ENCODE measurements at regions not wholly inside any gene's neighbourhood (a gene's known extent, or its start where the extent isn't known, plus 50 kb on each side); places are given as distances from the start of the nearest gene placed in this dataset.

DNA sequence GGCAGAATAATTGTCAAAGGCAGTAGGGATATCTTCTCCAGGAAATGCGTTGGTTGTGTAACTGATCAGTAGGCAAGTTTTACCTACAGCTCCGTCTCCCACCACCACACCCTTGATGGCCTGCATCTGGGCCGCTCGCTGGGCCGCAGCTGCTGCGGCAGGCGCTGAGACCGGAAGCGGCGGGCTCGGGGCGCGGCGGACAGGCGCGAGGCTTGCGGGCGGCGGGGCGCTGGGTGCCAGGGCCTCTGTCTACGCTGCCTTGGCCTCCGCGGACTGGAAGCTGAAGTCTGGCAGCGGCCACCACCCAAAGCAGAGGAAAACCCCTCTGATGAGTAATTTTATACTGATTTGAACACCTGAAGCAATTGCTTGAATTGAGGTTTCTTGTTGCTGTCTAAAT is 124.2 kb upstream of the ZIC3 start:
- Mint-ChIP-seq H3K9me3 (peaks cover 69% of the 10 kb centered on the region), H3K4me1 (peaks cover 3% of the 10 kb centered on the region), H3K36me3 (ENCODE audit: low read depth) (peaks cover 6% of the 10 kb centered on the region), H3K4me3 (no peak overlapping the region), H3K27me3 (ENCODE audit: insufficient read depth) (no peaks in the 10 kb centered on the region), H3K27ac (no peak overlapping the region)
- TF ChIP-seq, protein P1, sequence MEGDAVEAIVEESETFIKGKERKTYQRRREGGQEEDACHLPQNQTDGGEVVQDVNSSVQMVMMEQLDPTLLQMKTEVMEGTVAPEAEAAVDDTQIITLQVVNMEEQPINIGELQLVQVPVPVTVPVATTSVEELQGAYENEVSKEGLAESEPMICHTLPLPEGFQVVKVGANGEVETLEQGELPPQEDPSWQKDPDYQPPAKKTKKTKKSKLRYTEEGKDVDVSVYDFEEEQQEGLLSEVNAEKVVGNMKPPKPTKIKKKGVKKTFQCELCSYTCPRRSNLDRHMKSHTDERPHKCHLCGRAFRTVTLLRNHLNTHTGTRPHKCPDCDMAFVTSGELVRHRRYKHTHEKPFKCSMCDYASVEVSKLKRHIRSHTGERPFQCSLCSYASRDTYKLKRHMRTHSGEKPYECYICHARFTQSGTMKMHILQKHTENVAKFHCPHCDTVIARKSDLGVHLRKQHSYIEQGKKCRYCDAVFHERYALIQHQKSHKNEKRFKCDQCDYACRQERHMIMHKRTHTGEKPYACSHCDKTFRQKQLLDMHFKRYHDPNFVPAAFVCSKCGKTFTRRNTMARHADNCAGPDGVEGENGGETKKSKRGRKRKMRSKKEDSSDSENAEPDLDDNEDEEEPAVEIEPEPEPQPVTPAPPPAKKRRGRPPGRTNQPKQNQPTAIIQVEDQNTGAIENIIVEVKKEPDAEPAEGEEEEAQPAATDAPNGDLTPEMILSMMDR (conservative IDR thresholded peaks at IDR 0.05), result no peak
- DNase-seq, result no peak
- Histone ChIP-seq H3K9me3 (ENCODE audit: control insufficient read depth, low read length) (no peaks in the 10 kb centered on the region), H3K4me1 (ENCODE audit: control insufficient read depth, insufficient read depth, low read length) (no peaks in the 10 kb centered on the region), H3K36me3 (ENCODE audit: control insufficient read depth, insufficient read depth, low read length) (no peaks in the 10 kb centered on the region), H3K4me3 (ENCODE audit: low read length) (no peak overlapping the region), H3K27ac (ENCODE audit: low read depth, low read length) (no peak overlapping the region), H3K9ac (ENCODE audit: extremely low read depth, low read length, poor library complexity, severe bottlenecking) (no peak overlapping the region), H3K27me3 (ENCODE audit: control insufficient read depth, insufficient read depth, low read length, poor library complexity, severe bottlenecking) (no peaks in the 10 kb centered on the region)
- WGBS, 2 experiments (ENCODE audit: insufficient coverage in 1 of 2, insufficient read length in 1 of 2), result 98 to 100% methylated on average over 2 to 19 of the region's 24 CpGs

DNA sequence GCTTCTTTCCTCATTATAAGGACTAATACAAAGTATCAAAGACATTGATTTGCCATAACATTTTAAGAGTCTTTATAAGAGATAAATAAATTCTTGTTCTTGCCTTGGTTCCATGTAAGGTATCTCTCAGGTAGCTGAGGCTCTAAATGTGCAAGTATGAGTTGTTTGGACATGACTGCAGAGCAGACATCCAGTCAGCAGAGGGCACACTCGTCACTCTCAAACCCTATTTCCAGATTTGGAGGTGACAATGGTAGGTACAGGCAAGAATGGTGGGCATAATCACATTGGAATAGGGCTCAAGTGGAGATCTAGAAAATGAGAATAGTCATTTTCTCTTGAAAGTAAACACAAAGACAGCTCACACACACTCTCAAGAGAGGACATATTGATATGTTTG is 133.3 kb upstream of the ZIC3 start:
- Mint-ChIP-seq H3K4me3 (no peak overlapping the region), H3K36me3 (ENCODE audit: low read depth) (no peaks in the 10 kb centered on the region), H3K9me3 (peaks cover 68% of the 10 kb centered on the region), H3K27ac (no peak overlapping the region), H3K4me1 (peaks cover 8% of the 10 kb centered on the region), H3K27me3 (ENCODE audit: insufficient read depth) (no peaks in the 10 kb centered on the region)
- H3K27me3 ChIP-seq (ENCODE audit: control insufficient read depth, insufficient read depth, low read length, poor library complexity, severe bottlenecking), result no peaks in the 10 kb centered on the region
- no peaks in the 10 kb centered on the region for H3K36me3 ChIP-seq (ENCODE audit: control insufficient read depth, insufficient read depth, low read length)
- peak; percentile 86 for DNase-seq
- peaks cover 6% of the 10 kb centered on the region for H3K9me3 ChIP-seq (ENCODE audit: control insufficient read depth, low read length)
- H3K27ac ChIP-seq (ENCODE audit: low read depth, low read length), result no peak overlapping the region
- no peaks in the 10 kb centered on the region for H3K4me1 ChIP-seq (ENCODE audit: control insufficient read depth, insufficient read depth, low read length)
- TF ChIP-seq, protein P1 (conservative IDR thresholded peaks at IDR 0.05), result peak; percentile 80
- H3K9ac ChIP-seq (ENCODE audit: extremely low read depth, low read length, poor library complexity, severe bottlenecking), result no peak overlapping the region
- H3K4me3 ChIP-seq (ENCODE audit: low read length), result peak overlapping the region; percentile 76
- 0% methylated on average over 1 of the region's 1 CpG; no CpG with 5 or more reads in 1 of the 2 experiments for WGBS, 2 experiments (ENCODE audit: insufficient coverage in 1 of 2, insufficient read length in 1 of 2)

DNA sequence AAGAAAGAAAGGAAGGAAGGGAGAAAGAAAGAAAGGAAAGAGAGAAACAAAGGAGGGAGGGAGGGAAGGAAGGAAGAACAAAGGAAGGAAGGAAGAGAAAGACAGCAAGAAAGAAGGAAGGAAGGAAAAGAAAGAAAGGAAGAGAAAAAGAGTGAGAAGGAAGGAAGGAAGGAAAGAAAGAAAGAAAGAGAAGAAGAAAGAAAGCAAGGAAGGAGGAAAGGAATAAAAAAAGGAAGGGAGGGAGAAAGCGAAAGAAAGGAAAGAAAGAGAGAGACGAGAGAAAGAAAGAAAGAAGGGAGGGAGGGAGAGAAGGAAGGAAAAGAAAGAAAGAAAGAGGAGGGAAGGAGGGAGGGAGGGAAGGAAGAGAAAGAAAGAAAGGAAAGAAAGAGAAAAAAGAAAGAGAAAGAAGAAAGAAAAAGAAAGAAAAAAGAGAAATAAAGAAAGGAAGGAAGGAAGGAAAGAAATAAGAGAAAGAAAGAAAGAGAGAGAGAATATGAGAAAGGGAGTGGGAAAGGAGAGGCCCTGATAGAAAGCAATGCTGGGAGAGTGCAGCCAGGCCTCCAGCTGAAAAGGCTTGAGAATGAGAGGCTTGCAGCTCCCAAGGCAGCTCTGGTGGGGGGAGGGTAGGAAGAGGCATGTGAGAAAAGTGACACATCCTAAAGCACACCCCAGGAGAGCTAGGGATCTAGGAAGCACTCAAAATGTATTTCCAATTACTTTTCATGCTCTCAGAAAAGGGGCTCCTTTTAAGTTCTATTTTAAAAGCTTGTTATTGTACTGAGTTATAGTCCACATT is 134.0 kb upstream of the ZIC3 start:
- peak overlapping the region; percentile 35 for H3K4me3 Mint-ChIP-seq
- 10 to 21% methylated on average over 2 of the region's 2 CpGs for WGBS, 2 experiments (ENCODE audit: insufficient coverage in 1 of 2, insufficient read length in 1 of 2)

More for the DNA sequence above, 134.0 kb upstream of the ZIC3 start:
- Mint-ChIP-seq H3K27ac (peak overlapping the region; percentile 67), H3K27me3 (ENCODE audit: insufficient read depth) (no peaks in the 10 kb centered on the region), H3K4me1 (peaks cover 8% of the 10 kb centered on the region), H3K9me3 (peaks cover 63% of the 10 kb centered on the region), H3K36me3 (ENCODE audit: low read depth) (no peaks in the 10 kb centered on the region)
- Histone ChIP-seq H3K9me3 (ENCODE audit: control insufficient read depth, low read length) (peaks cover 6% of the 10 kb centered on the region), H3K9ac (ENCODE audit: extremely low read depth, low read length, poor library complexity, severe bottlenecking) (peak overlapping the region; percentile 53), H3K4me3 (ENCODE audit: low read length) (peak overlapping the region; percentile 76), H3K27ac (ENCODE audit: low read depth, low read length) (peak overlapping the region; percentile 60), H3K27me3 (ENCODE audit: control insufficient read depth, insufficient read depth, low read length, poor library complexity, severe bottlenecking) (no peaks in the 10 kb centered on the region), H3K4me1 (ENCODE audit: control insufficient read depth, insufficient read depth, low read length) (no peaks in the 10 kb centered on the region), H3K36me3 (ENCODE audit: control insufficient read depth, insufficient read depth, low read length) (no peaks in the 10 kb centered on the region)
- TF ChIP-seq, protein P1 (conservative IDR thresholded peaks at IDR 0.05), result no peak
- DNase-seq, result peak; percentile 87

Measured in endodermal cell (in vitro differentiated cells).